Choroid plexus epithelial cell (primary cell): ENCODE measurements at regions not wholly inside any gene's neighbourhood (a gene's known extent, or its start where the extent isn't known, plus 50 kb on each side); places are given as distances from the start of the nearest gene placed in this dataset.
"Not testable (repeated sequence)": the region's sequence is repeated elsewhere in the genome, so short reads cannot be mapped to it uniquely, and the experiment has no call there.

Source experiments
- DNase-seq: peaks from one replicate; pipeline ENCODE4 v3.0.0-alpha.2; 2010; ENCODE audit warnings: low read depth
- H3K4me3 ChIP-seq: 2 replicates; pipeline ENCODE4 v1.5.1; 2011; ENCODE audit warnings: low read depth, mild to moderate bottlenecking, control low read depth, low read length, moderate library complexity
- TF ChIP-seq, protein P1 (sequence below): conservative IDR thresholded peaks from 2 replicates; pipeline ENCODE4 v1.5.1; 2011; ENCODE audit warnings: low read depth, mild to moderate bottlenecking, control low read depth, inconsistent platforms, low read length, moderate library complexity

- no peak for DNase-seq
- TF ChIP-seq, protein P1, sequence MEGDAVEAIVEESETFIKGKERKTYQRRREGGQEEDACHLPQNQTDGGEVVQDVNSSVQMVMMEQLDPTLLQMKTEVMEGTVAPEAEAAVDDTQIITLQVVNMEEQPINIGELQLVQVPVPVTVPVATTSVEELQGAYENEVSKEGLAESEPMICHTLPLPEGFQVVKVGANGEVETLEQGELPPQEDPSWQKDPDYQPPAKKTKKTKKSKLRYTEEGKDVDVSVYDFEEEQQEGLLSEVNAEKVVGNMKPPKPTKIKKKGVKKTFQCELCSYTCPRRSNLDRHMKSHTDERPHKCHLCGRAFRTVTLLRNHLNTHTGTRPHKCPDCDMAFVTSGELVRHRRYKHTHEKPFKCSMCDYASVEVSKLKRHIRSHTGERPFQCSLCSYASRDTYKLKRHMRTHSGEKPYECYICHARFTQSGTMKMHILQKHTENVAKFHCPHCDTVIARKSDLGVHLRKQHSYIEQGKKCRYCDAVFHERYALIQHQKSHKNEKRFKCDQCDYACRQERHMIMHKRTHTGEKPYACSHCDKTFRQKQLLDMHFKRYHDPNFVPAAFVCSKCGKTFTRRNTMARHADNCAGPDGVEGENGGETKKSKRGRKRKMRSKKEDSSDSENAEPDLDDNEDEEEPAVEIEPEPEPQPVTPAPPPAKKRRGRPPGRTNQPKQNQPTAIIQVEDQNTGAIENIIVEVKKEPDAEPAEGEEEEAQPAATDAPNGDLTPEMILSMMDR = no peak
- H3K4me3 ChIP-seq = no peak overlapping the region
Measured at GRCh38 chr5:166618526-166618925, 1672.9 kb upstream of the WWC1 start.

GRCh38 chr5:166624573-166624972, 1666.9 kb upstream of the WWC1 start:
- peak; percentile 6 for DNase-seq
- H3K4me3 ChIP-seq = no peak overlapping the region
- TF ChIP-seq, protein P1 = no peak

GRCh38 chr5:166625210-166625865, 1666.1 kb upstream of the WWC1 start:
- H3K4me3 ChIP-seq = no peak overlapping the region
- peak; percentile 33 for DNase-seq
- TF ChIP-seq, protein P1 = no peak

DNA sequence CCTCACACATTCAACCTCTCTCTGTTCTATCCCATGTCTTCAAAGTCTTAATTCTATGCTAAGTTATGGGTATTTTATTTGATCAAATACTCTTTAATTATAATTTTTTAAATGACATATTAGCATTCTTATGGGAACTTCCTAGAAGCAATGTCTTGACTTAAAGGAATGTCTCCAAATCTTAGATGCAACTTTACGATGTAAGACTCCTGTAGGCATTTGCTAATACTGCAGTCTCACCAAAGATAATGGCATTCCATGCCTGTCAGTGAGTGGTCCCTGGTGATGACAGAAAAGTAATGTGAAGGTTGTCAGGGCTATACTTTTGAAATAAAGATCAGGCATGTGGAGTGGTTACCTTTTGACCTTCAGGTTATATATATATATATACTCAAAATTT, 1654.2 kb upstream of the WWC1 start:
- TF ChIP-seq, protein P1 = no peak

GRCh38 chr5:166639151-166639550, 1652.3 kb upstream of the WWC1 start:
- no peak for DNase-seq
- TF ChIP-seq, protein P1 = no peak
- H3K4me3 ChIP-seq = no peak overlapping the region

More for the DNA sequence above, 1654.2 kb upstream of the WWC1 start:
- no peak for DNase-seq
- no peak overlapping the region for H3K4me3 ChIP-seq

- DNase-seq, H3K4me3 ChIP-seq: not testable (repeated sequence)
Measured at GRCh38 chr5:166640136-166640535, 1651.3 kb upstream of the WWC1 start.

GRCh38 chr5:166648736-166649135, 1642.7 kb upstream of the WWC1 start:
- no peak overlapping the region for H3K4me3 ChIP-seq
- TF ChIP-seq, protein P1 = no peak
- no peak for DNase-seq
